Spleen (tissue), 7 donors: ENCODE measurements at regions not wholly inside any gene's neighbourhood (a gene's known extent, or its start where the extent isn't known, plus 50 kb on each side); places are given as distances from the start of the nearest gene placed in this dataset.

Source experiments
- CTCF ChIP-seq, 11 experiments: fragments of 200-600 bp in 7 of 11; fragments of 450-650 bp in 4 of 11; sonication (generic) in 4 of 11; IDR thresholded peaks in 8 of 11; conservative IDR thresholded peaks in 3 of 11; 1 replicate in 7 of 11; 2 replicates in 4 of 11; pipeline versions ENCODE4 v1.4.0 to v1.8.0; 2016 to 2021; ENCODE audit warnings: antibody characterized with exemption in 11 of 11, inconsistent platforms in 4 of 11, mild to moderate bottlenecking in 1 of 11
- POLR2A ChIP-seq, 3 donors: fragments of 450-650 bp; IDR thresholded peaks; one replicate each; pipeline ENCODE4 v1.5.1; 2017; ENCODE audit warnings: antibody characterized with exemption in 3 of 3, mild to moderate bottlenecking in 1 of 3
- POLR2AphosphoS5 ChIP-seq, 3 donors: sonication (generic); formaldehyde crosslinking; IDR thresholded peaks; one replicate each; pipeline ENCODE4 v1.5.1; 2017; ENCODE audit warnings: antibody characterized with exemption in 3 of 3
- donor health status: DM: no; HTN: no; CAD: no; lungs with moderate emphysema.
- donor health status: DM: no; HTN: no; CAD: no.
- donor health status: DM: no; HTN: no; CAD: no.

GRCh38 chr16:26735521-26735920 lies 331.2 kb upstream of the C16orf82 start:
- TF ChIP-seq CTCF (IDR thresholded peaks at IDR 0.05 in 8 of 11, conservative IDR thresholded peaks at IDR 0.05 in 3 of 11) (no peak), POLR2AphosphoS5 (IDR thresholded peaks at IDR 0.05) (no peak), POLR2A (IDR thresholded peaks at IDR 0.05) (no peak)
